ENCODE measurements at regions not wholly inside any gene's neighbourhood (a gene's known extent, or its start where the extent isn't known, plus 50 kb on each side); places are given as distances from the start of the nearest gene placed in this dataset.

- TF ChIP-seq, protein P1, sequence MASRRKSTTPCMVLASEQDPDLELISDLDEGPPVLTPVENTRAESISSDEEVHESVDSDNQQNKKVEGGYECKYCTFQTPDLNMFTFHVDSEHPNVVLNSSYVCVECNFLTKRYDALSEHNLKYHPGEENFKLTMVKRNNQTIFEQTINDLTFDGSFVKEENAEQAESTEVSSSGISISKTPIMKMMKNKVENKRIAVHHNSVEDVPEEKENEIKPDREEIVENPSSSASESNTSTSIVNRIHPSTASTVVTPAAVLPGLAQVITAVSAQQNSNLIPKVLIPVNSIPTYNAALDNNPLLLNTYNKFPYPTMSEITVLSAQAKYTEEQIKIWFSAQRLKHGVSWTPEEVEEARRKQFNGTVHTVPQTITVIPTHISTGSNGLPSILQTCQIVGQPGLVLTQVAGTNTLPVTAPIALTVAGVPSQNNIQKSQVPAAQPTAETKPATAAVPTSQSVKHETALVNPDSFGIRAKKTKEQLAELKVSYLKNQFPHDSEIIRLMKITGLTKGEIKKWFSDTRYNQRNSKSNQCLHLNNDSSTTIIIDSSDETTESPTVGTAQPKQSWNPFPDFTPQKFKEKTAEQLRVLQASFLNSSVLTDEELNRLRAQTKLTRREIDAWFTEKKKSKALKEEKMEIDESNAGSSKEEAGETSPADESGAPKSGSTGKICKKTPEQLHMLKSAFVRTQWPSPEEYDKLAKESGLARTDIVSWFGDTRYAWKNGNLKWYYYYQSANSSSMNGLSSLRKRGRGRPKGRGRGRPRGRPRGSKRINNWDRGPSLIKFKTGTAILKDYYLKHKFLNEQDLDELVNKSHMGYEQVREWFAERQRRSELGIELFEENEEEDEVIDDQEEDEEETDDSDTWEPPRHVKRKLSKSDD (CRISPR knock-in tag; IDR thresholded peaks at IDR 0.05; ENCODE audit: low read depth): no peak
- TF ChIP-seq ZNF572 (CRISPR knock-in tag; IDR thresholded peaks at IDR 0.05): no peak
These were observed 214.9 kb downstream of the BARHL2 start (continued) for GRCh38 chr1:90502194-90502593.

DNA sequence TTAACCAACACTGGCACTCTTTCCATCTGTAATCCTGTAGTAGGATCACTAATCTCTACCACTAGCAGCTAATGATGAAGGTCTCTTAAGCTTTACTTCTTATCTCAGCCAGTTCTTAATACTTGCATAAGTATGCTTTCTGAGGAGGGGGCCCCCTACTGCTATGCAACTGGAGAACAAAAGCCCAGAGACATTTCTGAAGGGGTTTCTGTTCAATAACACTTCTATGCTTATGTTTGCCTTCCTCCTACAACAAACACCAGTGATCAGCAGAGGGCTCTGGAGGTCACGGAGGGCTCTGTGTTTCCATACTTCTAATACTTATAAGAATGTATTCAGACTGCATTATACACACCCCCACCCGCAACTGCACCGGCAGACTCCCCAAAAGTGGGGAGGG is 215.8 kb downstream of the BARHL2 start:
- FAIRE-seq (no peak), ATAC-seq (no peak)
- POLR2A ChIA-PET: no interaction called here
- TF ChIP-seq ZNF142 (CRISPR knock-in tag; IDR thresholded peaks at IDR 0.05) (no peak), SNAPC5 (CRISPR knock-in tag; IDR thresholded peaks at IDR 0.05; ENCODE audit: borderline replicate concordance) (no peak), ZNF766 (CRISPR knock-in tag; IDR thresholded peaks at IDR 0.05; ENCODE audit: borderline replicate concordance) (no peak), ZNF552 (CRISPR knock-in tag; IDR thresholded peaks at IDR 0.05; ENCODE audit: borderline replicate concordance) (no peak), RFXANK (CRISPR knock-in tag; IDR thresholded peaks at IDR 0.05) (no peak), MED1 (CRISPR knock-in tag; IDR thresholded peaks at IDR 0.05) (no peak), ZNF431 (CRISPR knock-in tag; IDR thresholded peaks at IDR 0.05; ENCODE audit: borderline replicate concordance, low read depth) (no peak)
- TF ChIP-seq, protein P2, sequence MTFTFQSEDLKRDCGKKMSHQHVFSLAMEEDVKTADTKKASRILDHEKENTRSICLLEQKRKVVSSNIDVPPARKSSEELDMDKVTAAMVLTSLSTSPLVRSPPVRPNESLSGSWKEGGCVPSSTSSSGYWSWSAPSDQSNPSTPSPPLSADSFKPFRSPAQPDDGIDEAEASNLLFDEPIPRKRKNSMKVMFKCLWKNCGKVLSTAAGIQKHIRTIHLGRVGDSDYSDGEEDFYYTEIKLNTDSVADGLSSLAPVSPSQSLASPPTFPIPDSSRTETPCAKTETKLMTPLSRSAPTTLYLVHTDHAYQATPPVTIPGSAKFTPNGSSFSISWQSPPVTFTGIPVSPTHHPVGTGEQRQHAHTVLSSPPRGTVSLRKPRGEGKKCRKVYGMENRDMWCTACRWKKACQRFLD (CRISPR knock-in tag; IDR thresholded peaks at IDR 0.05; ENCODE audit: borderline replicate concordance): no peak
- TF ChIP-seq, protein P3, sequence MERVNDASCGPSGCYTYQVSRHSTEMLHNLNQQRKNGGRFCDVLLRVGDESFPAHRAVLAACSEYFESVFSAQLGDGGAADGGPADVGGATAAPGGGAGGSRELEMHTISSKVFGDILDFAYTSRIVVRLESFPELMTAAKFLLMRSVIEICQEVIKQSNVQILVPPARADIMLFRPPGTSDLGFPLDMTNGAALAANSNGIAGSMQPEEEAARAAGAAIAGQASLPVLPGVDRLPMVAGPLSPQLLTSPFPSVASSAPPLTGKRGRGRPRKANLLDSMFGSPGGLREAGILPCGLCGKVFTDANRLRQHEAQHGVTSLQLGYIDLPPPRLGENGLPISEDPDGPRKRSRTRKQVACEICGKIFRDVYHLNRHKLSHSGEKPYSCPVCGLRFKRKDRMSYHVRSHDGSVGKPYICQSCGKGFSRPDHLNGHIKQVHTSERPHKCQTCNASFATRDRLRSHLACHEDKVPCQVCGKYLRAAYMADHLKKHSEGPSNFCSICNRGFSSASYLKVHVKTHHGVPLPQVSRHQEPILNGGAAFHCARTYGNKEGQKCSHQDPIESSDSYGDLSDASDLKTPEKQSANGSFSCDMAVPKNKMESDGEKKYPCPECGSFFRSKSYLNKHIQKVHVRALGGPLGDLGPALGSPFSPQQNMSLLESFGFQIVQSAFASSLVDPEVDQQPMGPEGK (CRISPR knock-in tag; IDR thresholded peaks at IDR 0.05): no peak

More for the DNA sequence above, 215.8 kb downstream of the BARHL2 start:
- intact Hi-C loops (cut with micrococcal nuclease; ENCODE audit: unreplicated experiment) (no loop called here), in situ Hi-C loops (cut with HindIII; ENCODE audit: extremely low pct_ligation_motif_present, low pct_unique_long_range_greater_than_20kb) (no loop called here)
- H2AFZ ChIP-seq (ENCODE audit: low read length): no peak overlapping the region
- no peaks in the 10 kb centered on the region for H4K20me1 ChIP-seq (ENCODE audit: insufficient read depth, low read length)
- no peaks in the 10 kb centered on the region; a peak in 1 of 5 replicates for H3K27me3 ChIP-seq (ENCODE audit: control insufficient read depth in 1 of 2, insufficient read depth in 2 of 2, low read length in 2 of 2)
- no peaks in the 10 kb centered on the region for H3K79me2 ChIP-seq (ENCODE audit: insufficient read depth, low read length)
- H3K4me3 ChIP-seq (replicated peaks in 1 of 3; ENCODE audit: insufficient read depth in 1 of 3, low read depth in 2 of 3, low read length in 3 of 3): no peak overlapping the region
- 0 out of 2 replicates have a peak, but pooled peaks cover 5% of the 10 kb centered on the region for H3K4me1 ChIP-seq (ENCODE audit: insufficient read depth, low read length)
- no peak for DNase-seq (ENCODE audit: low spot score)
- no peaks in the 10 kb centered on the region for H3K9me3 ChIP-seq (ENCODE audit: low read length)
- H3K27ac ChIP-seq (ENCODE audit: extremely low read length, insufficient read depth, low read length): no peak overlapping the region
- 17% methylated on average over 3 of the region's 3 CpGs for WGBS (ENCODE audit: low lambda C conversion rate)
- no peaks in the 10 kb centered on the region for H3K36me3 ChIP-seq (replicated peaks in 1 of 2; ENCODE audit: control insufficient read depth in 1 of 2, insufficient read depth in 2 of 2, low read length in 2 of 2)
- no peak overlapping the region for H3K4me2 ChIP-seq (ENCODE audit: low read depth, low read length)
- CTCF ChIA-PET (ENCODE audit: low intra/inter-chr PET ratio, low total read pairs): no interaction called here
- no peak overlapping the region for H3K9ac ChIP-seq (ENCODE audit: insufficient read depth, low read depth, low read length)
- no TSS peak for BruUV-seq (replicated peaks)

Measured in HepG2 (cell line).